Heart left ventricle (tissue), 16 donors: ENCODE measurements at regions not wholly inside any gene's neighbourhood (a gene's known extent, or its start where the extent isn't known, plus 50 kb on each side); places are given as distances from the start of the nearest gene placed in this dataset.

Source experiments
- ATAC-seq, 4 donors: fragments of 200-7000 bp; cut with Tn5 transposase; one replicate each; pipeline ENCODE4 v1.9.1; 2020 to 2022; ENCODE audit warnings: moderate library complexity in 4 of 4, mild to moderate bottlenecking in 3 of 4, moderate number of reproducible peaks in 1 of 4
- DNase-seq, 5 donors: peaks; one replicate each; pipeline ENCODE4 v3.0.0-alpha.2; 2020
- H3K27ac ChIP-seq, 12 donors: fragments of 200-600 bp; sonication (generic) in 4 of 12; one replicate each; pipeline versions ENCODE4 v1.5.0 to v1.8.0; 2016 to 2022; ENCODE audit warnings: mild to moderate bottlenecking in 2 of 12
- H3K27me3 ChIP-seq, 9 donors: fragments of 200-600 bp; sonication (generic) in 2 of 9; one replicate each; pipeline versions ENCODE4 v1.5.1 to v1.8.0; 2016 to 2022; ENCODE audit warnings: mild to moderate bottlenecking in 3 of 9
- H3K36me3 ChIP-seq, 9 donors: fragments of 200-600 bp; sonication (generic) in 2 of 9; one replicate each; pipeline versions ENCODE4 v1.5.0 to v1.8.0; 2018 to 2022; ENCODE audit warnings: mild to moderate bottlenecking in 2 of 9
- H3K4me1 ChIP-seq, 12 donors: fragments of 200-600 bp; sonication (generic) in 4 of 12; one replicate each; pipeline versions ENCODE4 v1.5.0 to v1.8.0; 2016 to 2022; ENCODE audit warnings: mild to moderate bottlenecking in 3 of 12
- H3K4me3 ChIP-seq, 12 donors: fragments of 200-600 bp; sonication (generic) in 4 of 12; one replicate each; pipeline versions ENCODE4 v1.5.0 to v1.8.0; 2017 to 2022; ENCODE audit warnings: mild to moderate bottlenecking in 9 of 12, moderate library complexity in 4 of 12
- H3K9me3 ChIP-seq, 12 donors: fragments of 200-600 bp; sonication (generic) in 4 of 12; one replicate each; pipeline versions ENCODE4 v1.5.0 to v1.8.0; 2016 to 2022; ENCODE audit warnings: mild to moderate bottlenecking in 1 of 12
- POLR2A ChIP-seq, 2 donors: fragments of 450-650 bp; IDR thresholded peaks; one replicate each; pipeline ENCODE4 v1.6.1; 2017; ENCODE audit warnings: antibody characterized with exemption in 2 of 2, mild to moderate bottlenecking in 2 of 2, moderate library complexity in 2 of 2
- WGBS, 4 donors: extraction: QIAGEN DNeasy Blood & Tissue Kit in 2 of 4; methylation state at CpG; one replicate each; pipeline versions ENCODE4 v1.1.5 to v1.1.7; 2013 to 2018; 5-methylcytosine and 5-hydroxymethylcytosine counted together
- intact Hi-C, 10 donors: fragments of 100-400 bp; cut with DNase I; formaldehyde crosslinking; loops; one replicate each; pipeline versions ENCODE4 v1.11.1 to v1.14.2; 2022
- TF ChIP-seq, protein P1 (sequence below), 12 donors: fragments of 200-600 bp; sonication (generic) in 4 of 12; IDR thresholded peaks; one replicate each; pipeline versions ENCODE4 v1.5.0 to v1.8.0; 2018 to 2022; ENCODE audit warnings: antibody characterized with exemption in 12 of 12, mild to moderate bottlenecking in 5 of 12
- donor health status: ischemic (EF 13 %, LVEDD 7.1; RV severe dilation, severe dysfunction).
- donor health status: healthy with polysubstance abuse.
- donor health status: DM: no; HTN: yes; CAD: no.
- donor health status: DM: no; HTN: no; CAD: no.
- donor health status: ischemic (EF 25% LVEDD 6.9; RV normal size, moderate dysfunction).
- donor health status: ischemic (EF 25% LVEDD 5.7; RV mildly dilated, moderate dysfunction).
- donor health status: healthy.
- donor health status: DM: yes; HTN: yes; CAD: no.
- donor health status: ischemic (EF 35%, LVEDD 5.7; RV mildly dilated, moderate dysfunction).
- donor health status: nonischemic (EF 11% LVEDD 7.7; RV severe dilation, severe dysfunction).
- donor health status: DM: yes; HTN: yes; CAD: no.
- donor health status: PGD.
- donor health status: ischemic (EF 29% LVEDD 5.4; RV normal size, mild dysfunction).
- donor health status: nonischemic (EF 23%, LVEDD 6.1; RV moderate dilation, normal function).

DNA sequence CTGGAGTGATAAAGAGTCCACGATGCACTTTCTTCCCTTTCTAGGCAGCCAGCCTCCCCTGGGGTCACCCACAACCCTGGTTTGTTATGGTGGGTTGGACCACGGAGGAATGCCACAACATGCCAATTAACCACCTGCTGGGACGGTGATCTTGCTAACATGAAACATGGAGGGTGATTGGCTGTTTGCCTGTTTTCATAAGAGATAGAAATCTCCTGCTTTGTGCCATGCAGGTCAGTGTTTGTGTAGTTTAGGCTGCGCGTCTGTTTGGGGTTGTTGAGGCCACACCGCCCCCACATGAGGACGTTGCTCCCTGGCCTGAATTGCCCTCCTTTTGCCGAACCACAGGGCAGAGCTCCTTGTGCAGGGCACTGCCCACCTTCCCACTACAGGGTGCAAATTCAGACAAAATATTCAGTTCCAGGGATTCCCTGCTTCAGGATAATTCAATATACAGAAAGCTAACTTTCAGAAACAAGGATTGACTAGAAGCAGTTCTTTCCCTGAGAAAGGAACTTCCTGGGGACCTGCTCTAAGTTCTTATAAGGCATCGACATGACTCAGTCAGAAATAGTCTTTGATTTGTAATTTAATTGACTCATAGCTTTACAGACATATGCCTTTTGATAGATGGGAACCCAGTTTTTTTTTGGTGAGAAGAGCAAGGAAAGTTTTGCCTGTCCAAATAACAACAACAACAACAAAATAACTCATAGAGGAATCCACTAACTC is 427.6 kb downstream of the GADD45G start:
- intact Hi-C loops: no loop called here
- 52 to 75% (median 64%) methylated on average over 9 of the region's 9 CpGs for WGBS, 4 donors
- Histone ChIP-seq H3K27me3 (no peaks in the 10 kb centered on the region), H3K9me3 (no peaks in the 10 kb centered on the region), H3K27ac (no peak overlapping the region), H3K4me1 (no peaks in the 10 kb centered on the region), H3K4me3 (no peak overlapping the region), H3K36me3 (no peaks in the 10 kb centered on the region)
- ATAC-seq (no peak), DNase-seq (no peak)
- TF ChIP-seq, protein P1, sequence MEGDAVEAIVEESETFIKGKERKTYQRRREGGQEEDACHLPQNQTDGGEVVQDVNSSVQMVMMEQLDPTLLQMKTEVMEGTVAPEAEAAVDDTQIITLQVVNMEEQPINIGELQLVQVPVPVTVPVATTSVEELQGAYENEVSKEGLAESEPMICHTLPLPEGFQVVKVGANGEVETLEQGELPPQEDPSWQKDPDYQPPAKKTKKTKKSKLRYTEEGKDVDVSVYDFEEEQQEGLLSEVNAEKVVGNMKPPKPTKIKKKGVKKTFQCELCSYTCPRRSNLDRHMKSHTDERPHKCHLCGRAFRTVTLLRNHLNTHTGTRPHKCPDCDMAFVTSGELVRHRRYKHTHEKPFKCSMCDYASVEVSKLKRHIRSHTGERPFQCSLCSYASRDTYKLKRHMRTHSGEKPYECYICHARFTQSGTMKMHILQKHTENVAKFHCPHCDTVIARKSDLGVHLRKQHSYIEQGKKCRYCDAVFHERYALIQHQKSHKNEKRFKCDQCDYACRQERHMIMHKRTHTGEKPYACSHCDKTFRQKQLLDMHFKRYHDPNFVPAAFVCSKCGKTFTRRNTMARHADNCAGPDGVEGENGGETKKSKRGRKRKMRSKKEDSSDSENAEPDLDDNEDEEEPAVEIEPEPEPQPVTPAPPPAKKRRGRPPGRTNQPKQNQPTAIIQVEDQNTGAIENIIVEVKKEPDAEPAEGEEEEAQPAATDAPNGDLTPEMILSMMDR (IDR thresholded peaks at IDR 0.05): no peak
- TF ChIP-seq POLR2A (IDR thresholded peaks at IDR 0.05): no peak

DNA sequence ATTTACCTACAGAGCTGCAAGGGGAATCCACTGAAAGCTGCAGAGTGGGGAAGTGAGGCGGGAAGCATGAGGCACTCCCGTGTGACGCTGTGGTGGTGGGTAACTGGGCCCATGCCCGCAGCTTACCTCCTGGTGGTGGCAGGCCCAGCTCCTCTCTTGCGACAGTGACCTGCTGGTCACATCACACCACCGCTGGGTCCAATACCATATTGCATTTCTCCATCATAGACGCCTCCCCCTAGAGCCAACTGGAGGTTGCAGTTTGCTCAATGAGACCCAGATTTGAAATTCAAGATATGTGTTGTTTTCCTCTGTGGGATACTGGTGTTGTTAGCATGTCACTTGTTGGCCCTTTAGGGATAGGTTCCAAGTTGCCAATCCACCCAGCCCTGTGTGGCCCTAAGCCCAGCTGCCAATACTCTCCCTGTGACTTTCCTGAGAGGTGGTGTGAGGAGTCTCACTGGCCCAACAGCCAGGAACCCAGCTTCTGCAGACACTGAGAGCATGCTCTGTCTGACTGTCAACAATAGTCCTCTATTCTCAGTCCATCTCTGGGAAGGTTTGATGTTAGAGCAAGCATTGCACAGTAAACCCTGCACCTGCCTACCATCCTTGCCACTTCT is 428.3 kb downstream of the GADD45G start:
- WGBS, 4 donors: 92 to 95% (median 94%) methylated on average over 7 of the region's 7 CpGs
- Histone ChIP-seq H3K27ac (no peak overlapping the region), H3K27me3 (no peaks in the 10 kb centered on the region), H3K4me1 (no peaks in the 10 kb centered on the region), H3K36me3 (no peaks in the 10 kb centered on the region), H3K4me3 (no peak overlapping the region), H3K9me3 (no peaks in the 10 kb centered on the region)
- intact Hi-C loops: no loop called here
- no peak for DNase-seq
- no peak for TF ChIP-seq POLR2A (IDR thresholded peaks at IDR 0.05)
- TF ChIP-seq, protein P1 (IDR thresholded peaks at IDR 0.05): no peak
- ATAC-seq: no peak

DNA sequence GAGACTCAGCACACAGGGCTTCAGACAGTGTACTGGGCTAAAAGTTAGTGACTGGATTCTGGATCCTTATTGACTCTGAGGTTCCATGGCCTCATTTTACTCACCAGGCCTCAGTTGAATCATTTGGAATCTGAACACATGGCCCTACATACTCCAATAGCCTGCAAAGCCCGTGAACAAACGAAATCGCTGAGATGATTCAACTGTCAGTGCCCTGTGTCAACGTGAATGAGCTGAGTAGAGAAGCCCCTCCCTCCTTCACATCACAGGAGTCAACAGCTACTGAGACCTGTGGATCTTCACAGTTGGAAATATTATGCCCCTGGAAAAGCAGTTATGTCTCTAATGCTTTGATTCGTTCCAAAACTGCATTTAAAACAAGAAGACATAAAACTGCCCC is 429.3 kb downstream of the GADD45G start:
- WGBS, 4 donors: 73 to 81% (median 77%) methylated on average over 5 of the region's 5 CpGs

DNA sequence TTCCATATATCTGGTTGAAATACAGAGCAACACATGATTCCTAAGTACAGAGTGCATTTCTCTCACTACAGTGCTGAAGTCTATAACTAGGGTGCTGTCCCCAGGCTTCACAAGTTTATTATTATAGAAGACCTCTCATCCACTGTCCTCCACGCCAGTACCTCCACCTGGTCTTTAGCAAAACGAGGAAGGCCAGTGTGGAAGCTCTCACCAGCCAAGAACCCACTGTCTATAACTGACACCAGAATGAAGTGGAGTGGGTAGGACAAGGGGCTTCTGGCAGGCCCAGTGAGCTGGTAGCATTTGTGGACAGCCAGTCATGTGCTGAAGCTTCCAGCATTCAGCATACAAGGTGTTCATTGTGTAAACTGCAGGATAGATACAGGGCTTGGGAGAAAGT is 430.7 kb downstream of the GADD45G start:
- DNase-seq: no peak
- Histone ChIP-seq H3K36me3 (no peaks in the 10 kb centered on the region), H3K4me1 (no peaks in the 10 kb centered on the region), H3K27me3 (no peaks in the 10 kb centered on the region), H3K9me3 (no peaks in the 10 kb centered on the region), H3K4me3 (no peak overlapping the region), H3K27ac (no peak overlapping the region)
- TF ChIP-seq, protein P1 (IDR thresholded peaks at IDR 0.05): no peak
- TF ChIP-seq POLR2A (IDR thresholded peaks at IDR 0.05): no peak
- intact Hi-C loops: no loop called here
- 73 to 100% (median 90%) methylated on average over 2 of the region's 2 CpGs for WGBS, 4 donors
- ATAC-seq: no peak

More for the DNA sequence above, 429.3 kb downstream of the GADD45G start:
- Histone ChIP-seq H3K27ac (no peak overlapping the region), H3K4me3 (no peak overlapping the region), H3K27me3 (no peaks in the 10 kb centered on the region), H3K9me3 (no peaks in the 10 kb centered on the region), H3K36me3 (no peaks in the 10 kb centered on the region), H3K4me1 (no peaks in the 10 kb centered on the region)
- DNase-seq: no peak
- no peak for ATAC-seq
- intact Hi-C loops: no loop called here
- TF ChIP-seq, protein P1 (IDR thresholded peaks at IDR 0.05): no peak
- TF ChIP-seq POLR2A (IDR thresholded peaks at IDR 0.05): no peak
